ENCODE measurements at regions not wholly inside any gene's neighbourhood (a gene's known extent, or its start where the extent isn't known, plus 50 kb on each side); places are given as distances from the start of the nearest gene placed in this dataset.

GRCh38 chr11:38155856-38156255 lies 1557.8 kb upstream of the RAG2 start:
- Histone ChIP-seq H3K9me3 (ENCODE audit: control insufficient read depth, low read length) (no peaks in the 10 kb centered on the region), H3K4me3 (ENCODE audit: low read length) (no peak overlapping the region), H3K4me1 (ENCODE audit: control insufficient read depth, insufficient read depth, low read length) (no peaks in the 10 kb centered on the region), H3K27ac (ENCODE audit: low read depth, low read length) (no peak overlapping the region), H3K36me3 (ENCODE audit: control insufficient read depth, insufficient read depth, low read length) (no peaks in the 10 kb centered on the region), H3K27me3 (ENCODE audit: control insufficient read depth, insufficient read depth, low read length, poor library complexity, severe bottlenecking) (no peaks in the 10 kb centered on the region), H3K9ac (ENCODE audit: extremely low read depth, low read length, poor library complexity, severe bottlenecking) (no peak overlapping the region)
- Mint-ChIP-seq H3K4me1 (peaks cover 3% of the 10 kb centered on the region), H3K36me3 (ENCODE audit: low read depth) (no peaks in the 10 kb centered on the region), H3K4me3 (no peak overlapping the region), H3K9me3 (no peaks in the 10 kb centered on the region), H3K27me3 (ENCODE audit: insufficient read depth) (no peaks in the 10 kb centered on the region), H3K27ac (no peak overlapping the region)
- DNase-seq, result no peak
- no peak for TF ChIP-seq CTCF (conservative IDR thresholded peaks at IDR 0.05)
- WGBS, 2 experiments (ENCODE audit: insufficient coverage in 1 of 2, insufficient read length in 1 of 2), result 100% methylated on average over 1 of the region's 1 CpG; no CpG with 5 or more reads in 1 of the 2 experiments

GRCh38 chr11:38153985-38154384 lies 1555.9 kb upstream of the RAG2 start:
- Mint-ChIP-seq H3K27ac (peak overlapping the region; percentile 33), H3K27me3 (ENCODE audit: insufficient read depth) (no peaks in the 10 kb centered on the region), H3K9me3 (no peaks in the 10 kb centered on the region), H3K36me3 (ENCODE audit: low read depth) (no peaks in the 10 kb centered on the region), H3K4me1 (peaks cover 3% of the 10 kb centered on the region), H3K4me3 (no peak overlapping the region)
- no peak overlapping the region for H3K27ac ChIP-seq (ENCODE audit: low read depth, low read length)
- H3K4me1 ChIP-seq (ENCODE audit: control insufficient read depth, insufficient read depth, low read length), result no peaks in the 10 kb centered on the region
- H3K36me3 ChIP-seq (ENCODE audit: control insufficient read depth, insufficient read depth, low read length), result no peaks in the 10 kb centered on the region
- no peak overlapping the region for H3K9ac ChIP-seq (ENCODE audit: extremely low read depth, low read length, poor library complexity, severe bottlenecking)
- DNase-seq, result no peak
- no peak overlapping the region for H3K4me3 ChIP-seq (ENCODE audit: low read length)
- no peak for TF ChIP-seq CTCF (conservative IDR thresholded peaks at IDR 0.05)
- no peaks in the 10 kb centered on the region for H3K27me3 ChIP-seq (ENCODE audit: control insufficient read depth, insufficient read depth, low read length, poor library complexity, severe bottlenecking)
- WGBS, 2 experiments (ENCODE audit: insufficient coverage in 1 of 2, insufficient read length in 1 of 2), result 77 to 82% methylated on average over 1 of the region's 1 CpG
- no peaks in the 10 kb centered on the region for H3K9me3 ChIP-seq (ENCODE audit: control insufficient read depth, low read length)

GRCh38 chr11:38143852-38144251 lies 1545.8 kb upstream of the RAG2 start:
- no peaks in the 10 kb centered on the region for H3K36me3 ChIP-seq (ENCODE audit: control insufficient read depth, insufficient read depth, low read length)
- no peak for DNase-seq
- no peaks in the 10 kb centered on the region for H3K27me3 ChIP-seq (ENCODE audit: control insufficient read depth, insufficient read depth, low read length, poor library complexity, severe bottlenecking)
- no peak for TF ChIP-seq CTCF (conservative IDR thresholded peaks at IDR 0.05)
- H3K27me3 Mint-ChIP-seq (ENCODE audit: insufficient read depth), result no peaks in the 10 kb centered on the region
- H3K9me3 Mint-ChIP-seq, result peaks cover 10% of the 10 kb centered on the region
- H3K27ac Mint-ChIP-seq, result no peak overlapping the region
- H3K4me3 Mint-ChIP-seq, result no peak overlapping the region
- WGBS, 2 experiments (ENCODE audit: insufficient coverage in 1 of 2, insufficient read length in 1 of 2), result 89 to 100% methylated on average over 1 to 3 of the region's 3 CpGs
- no peaks in the 10 kb centered on the region for H3K4me1 Mint-ChIP-seq
- H3K4me1 ChIP-seq (ENCODE audit: control insufficient read depth, insufficient read depth, low read length), result no peaks in the 10 kb centered on the region
- H3K9me3 ChIP-seq (ENCODE audit: control insufficient read depth, low read length), result peaks cover 17% of the 10 kb centered on the region
- no peaks in the 10 kb centered on the region for H3K36me3 Mint-ChIP-seq (ENCODE audit: low read depth)
- no peak overlapping the region for H3K9ac ChIP-seq (ENCODE audit: extremely low read depth, low read length, poor library complexity, severe bottlenecking)
- H3K27ac ChIP-seq (ENCODE audit: low read depth, low read length), result no peak overlapping the region
- H3K4me3 ChIP-seq (ENCODE audit: low read length), result no peak overlapping the region
